ENCODE measurements at regions not wholly inside any gene's neighbourhood (a gene's known extent, or its start where the extent isn't known, plus 50 kb on each side); places are given as distances from the start of the nearest gene placed in this dataset.

DNA sequence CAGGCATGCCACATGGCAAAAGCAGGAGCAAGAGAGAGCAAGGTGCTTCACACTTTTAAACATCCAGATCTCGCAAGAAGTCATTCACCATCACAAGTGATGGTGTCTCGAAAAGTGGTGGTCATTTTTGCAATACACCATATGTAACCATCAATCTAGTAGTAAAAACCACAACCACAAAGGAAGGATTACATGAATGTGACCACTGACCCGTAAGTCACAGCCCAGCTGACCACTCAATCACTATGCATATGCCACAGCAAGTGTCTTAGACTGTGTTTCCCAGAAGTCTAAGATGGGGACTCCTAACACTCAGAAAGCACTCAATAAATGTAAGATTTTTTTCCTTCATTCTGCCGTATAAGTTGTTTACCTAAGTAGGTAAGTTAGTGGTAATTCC is 76.9 kb downstream of the FH start:
- TF ChIP-seq, protein P1, sequence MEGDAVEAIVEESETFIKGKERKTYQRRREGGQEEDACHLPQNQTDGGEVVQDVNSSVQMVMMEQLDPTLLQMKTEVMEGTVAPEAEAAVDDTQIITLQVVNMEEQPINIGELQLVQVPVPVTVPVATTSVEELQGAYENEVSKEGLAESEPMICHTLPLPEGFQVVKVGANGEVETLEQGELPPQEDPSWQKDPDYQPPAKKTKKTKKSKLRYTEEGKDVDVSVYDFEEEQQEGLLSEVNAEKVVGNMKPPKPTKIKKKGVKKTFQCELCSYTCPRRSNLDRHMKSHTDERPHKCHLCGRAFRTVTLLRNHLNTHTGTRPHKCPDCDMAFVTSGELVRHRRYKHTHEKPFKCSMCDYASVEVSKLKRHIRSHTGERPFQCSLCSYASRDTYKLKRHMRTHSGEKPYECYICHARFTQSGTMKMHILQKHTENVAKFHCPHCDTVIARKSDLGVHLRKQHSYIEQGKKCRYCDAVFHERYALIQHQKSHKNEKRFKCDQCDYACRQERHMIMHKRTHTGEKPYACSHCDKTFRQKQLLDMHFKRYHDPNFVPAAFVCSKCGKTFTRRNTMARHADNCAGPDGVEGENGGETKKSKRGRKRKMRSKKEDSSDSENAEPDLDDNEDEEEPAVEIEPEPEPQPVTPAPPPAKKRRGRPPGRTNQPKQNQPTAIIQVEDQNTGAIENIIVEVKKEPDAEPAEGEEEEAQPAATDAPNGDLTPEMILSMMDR (IDR thresholded peaks at IDR 0.05): no peak
- no peak for TF ChIP-seq POLR2A (IDR thresholded peaks at IDR 0.05)

All from upper lobe of left lung (tissue), 4 donors.